ENCODE measurements at regions not wholly inside any gene's neighbourhood (a gene's known extent, or its start where the extent isn't known, plus 50 kb on each side); places are given as distances from the start of the nearest gene placed in this dataset.

DNA sequence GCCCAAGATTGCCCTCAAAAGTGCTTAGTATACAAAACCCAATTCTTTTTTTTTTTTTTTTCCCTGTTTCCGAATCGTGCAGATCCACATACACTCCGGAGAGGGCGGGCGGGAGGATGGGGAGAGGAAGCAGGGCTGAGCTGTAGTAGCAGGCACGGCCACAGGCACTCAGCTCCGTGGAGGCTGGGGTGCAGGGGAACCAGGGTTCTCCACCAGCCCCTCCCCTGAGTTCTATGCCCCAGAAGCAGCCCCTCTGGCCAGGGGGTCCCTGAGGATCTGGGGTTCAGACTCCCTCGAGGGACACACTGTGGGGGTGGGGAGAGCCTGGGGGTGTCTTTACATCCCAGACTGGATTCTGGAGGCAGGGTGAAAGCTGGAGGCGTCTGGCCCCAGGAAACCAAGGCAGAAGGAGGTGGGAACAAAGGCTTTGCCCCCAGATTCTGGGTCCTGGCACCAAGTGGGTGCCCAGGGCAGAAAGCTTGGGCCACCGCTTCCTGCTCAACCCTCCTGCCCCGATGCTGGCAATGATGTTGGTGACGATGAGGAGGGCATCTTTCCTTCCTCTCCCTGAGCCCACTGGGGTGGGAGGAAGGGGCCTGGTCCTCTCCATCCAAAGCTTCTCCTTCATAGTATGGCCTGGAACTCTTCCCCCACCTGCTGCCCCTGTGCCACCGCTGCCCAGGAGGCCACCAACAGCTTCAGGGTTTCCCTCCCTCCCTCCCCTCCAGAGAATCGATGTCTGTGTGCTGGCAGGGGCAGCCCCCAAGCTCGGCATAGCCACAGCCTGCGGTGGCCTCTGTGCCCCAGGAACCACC is 106.4 kb upstream of the TARDBP start:
- H3K4me1 Mint-ChIP-seq (ENCODE audit: unreplicated experiment) = peaks cover 2% of the 10 kb centered on the region
- no peaks in the 10 kb centered on the region for H3K9me3 Mint-ChIP-seq (ENCODE audit: unreplicated experiment)
- no peaks in the 10 kb centered on the region for H3K36me3 Mint-ChIP-seq (ENCODE audit: low read depth, unreplicated experiment)
- H3K27ac Mint-ChIP-seq (ENCODE audit: unreplicated experiment) = no peak overlapping the region
- TF ChIP-seq CTCF (IDR thresholded peaks at IDR 0.05; ENCODE audit: unreplicated experiment) = no peak
- H3K27me3 Mint-ChIP-seq (ENCODE audit: unreplicated experiment) = peaks cover 3% of the 10 kb centered on the region
- no peak for DNase-seq (ENCODE audit: low spot score)
- H3K4me3 Mint-ChIP-seq (ENCODE audit: unreplicated experiment) = no peak overlapping the region

DNA sequence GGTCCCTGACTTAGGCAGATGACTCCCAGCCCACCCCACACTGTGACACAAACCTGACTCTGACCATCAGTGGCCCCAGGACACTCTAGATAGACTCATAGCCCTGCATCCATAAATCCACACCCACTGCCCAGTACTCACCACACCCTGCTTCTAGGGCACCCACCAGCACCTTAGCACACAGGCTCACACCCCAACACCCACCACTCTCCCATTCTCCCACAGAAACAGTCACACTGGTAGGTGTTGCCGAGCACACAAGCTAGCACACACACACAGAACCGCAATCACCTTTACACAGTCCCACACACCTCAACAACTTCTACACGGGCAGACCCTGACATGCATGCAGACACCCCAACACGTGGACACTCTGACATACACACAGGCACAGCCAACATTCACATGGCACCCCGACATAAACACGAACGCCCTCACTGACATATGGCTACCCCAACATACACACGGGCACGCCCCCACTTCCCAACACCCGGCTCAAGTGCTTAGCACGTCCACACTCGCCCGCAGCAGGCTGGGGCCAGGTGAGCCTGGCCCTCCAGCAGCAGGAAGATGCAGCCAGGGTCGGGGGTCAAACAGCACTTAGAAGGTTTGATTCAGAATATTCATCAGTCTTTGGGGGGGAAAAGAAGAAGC is 105.5 kb upstream of the TARDBP start:
- Mint-ChIP-seq H3K36me3 (ENCODE audit: low read depth, unreplicated experiment) (no peaks in the 10 kb centered on the region), H3K4me3 (ENCODE audit: unreplicated experiment) (no peak overlapping the region), H3K27me3 (ENCODE audit: unreplicated experiment) (peaks cover 7% of the 10 kb centered on the region), H3K4me1 (ENCODE audit: unreplicated experiment) (peaks cover 2% of the 10 kb centered on the region), H3K9me3 (ENCODE audit: unreplicated experiment) (no peaks in the 10 kb centered on the region), H3K27ac (ENCODE audit: unreplicated experiment) (peak overlapping the region; percentile 23)
- DNase-seq (ENCODE audit: low spot score) = no peak
- no peak for TF ChIP-seq CTCF (IDR thresholded peaks at IDR 0.05; ENCODE audit: unreplicated experiment)

GRCh38 chr1:10908266-10908665 is 104.2 kb upstream of the TARDBP start:
- Mint-ChIP-seq H3K9me3 (ENCODE audit: unreplicated experiment) (no peaks in the 10 kb centered on the region), H3K4me3 (ENCODE audit: unreplicated experiment) (no peak overlapping the region), H3K4me1 (ENCODE audit: unreplicated experiment) (no peaks in the 10 kb centered on the region), H3K27me3 (ENCODE audit: unreplicated experiment) (peaks cover 7% of the 10 kb centered on the region), H3K27ac (ENCODE audit: unreplicated experiment) (no peak overlapping the region), H3K36me3 (ENCODE audit: low read depth, unreplicated experiment) (no peaks in the 10 kb centered on the region)
- no peak for TF ChIP-seq CTCF (IDR thresholded peaks at IDR 0.05; ENCODE audit: unreplicated experiment)
- DNase-seq (ENCODE audit: low spot score) = no peak

DNA sequence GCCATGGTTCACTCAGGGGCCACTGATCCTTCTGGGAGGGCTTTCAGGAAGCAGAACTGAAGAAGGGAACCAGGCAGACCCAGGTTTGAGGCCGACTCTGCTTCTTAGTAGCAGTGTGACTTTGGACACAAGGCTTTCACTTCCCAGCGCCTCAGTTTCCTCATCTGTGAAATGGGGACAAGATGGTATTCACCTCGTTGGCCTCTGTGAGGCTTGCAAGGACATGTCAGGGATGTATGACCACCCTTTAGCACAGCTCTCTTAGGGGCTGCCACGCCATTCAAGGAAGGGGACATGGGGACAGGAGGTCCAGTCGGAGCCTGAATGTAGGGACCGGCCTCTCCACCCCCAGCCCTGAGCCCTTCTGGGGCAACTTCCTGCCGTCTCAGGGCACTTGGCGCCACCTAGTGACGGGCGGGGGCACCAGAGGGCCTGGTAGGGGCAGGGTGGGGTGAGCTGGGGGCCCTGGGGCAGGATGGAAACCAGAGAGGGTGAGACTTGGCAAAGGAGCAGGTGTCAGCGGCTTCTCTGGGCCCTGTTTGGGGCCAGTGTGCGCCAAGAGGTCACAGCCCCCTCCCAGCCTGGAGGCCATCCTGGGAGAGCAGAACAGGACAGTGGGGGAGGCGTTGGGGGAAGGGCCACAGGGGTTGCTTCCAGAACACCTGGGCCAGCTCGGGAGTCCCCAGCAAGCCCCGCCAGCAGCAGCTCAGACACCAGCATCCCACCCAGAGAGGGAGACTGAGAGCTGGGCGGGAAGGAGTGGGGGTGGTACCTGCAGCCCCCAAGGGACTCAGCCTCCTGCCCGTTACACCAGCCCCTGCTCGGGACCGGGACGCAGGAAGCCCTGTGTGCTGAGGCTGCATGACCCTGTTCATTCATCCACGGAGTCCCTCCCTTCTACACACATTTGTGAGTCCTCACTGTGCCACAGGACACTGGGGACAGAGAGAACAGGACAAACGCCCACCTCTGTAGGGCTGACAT is 102.5 kb upstream of the TARDBP start:
- Mint-ChIP-seq H3K27me3 (ENCODE audit: unreplicated experiment) (peaks cover 10% of the 10 kb centered on the region), H3K4me3 (ENCODE audit: unreplicated experiment) (no peak overlapping the region), H3K4me1 (ENCODE audit: unreplicated experiment) (no peaks in the 10 kb centered on the region), H3K27ac (ENCODE audit: unreplicated experiment) (no peak overlapping the region), H3K36me3 (ENCODE audit: low read depth, unreplicated experiment) (no peaks in the 10 kb centered on the region), H3K9me3 (ENCODE audit: unreplicated experiment) (no peaks in the 10 kb centered on the region)
- peak; percentile 65 for DNase-seq (ENCODE audit: low spot score)
- TF ChIP-seq CTCF (IDR thresholded peaks at IDR 0.05; ENCODE audit: unreplicated experiment) = peak; percentile 25

Measured in endothelial cell (in vitro differentiated cells).